ENCODE measurements at regions not wholly inside any gene's neighbourhood (a gene's known extent, or its start where the extent isn't known, plus 50 kb on each side); places are given as distances from the start of the nearest gene placed in this dataset.
A peak's percentile ranks its signal among the peaks of the same experiment; 100 is the strongest.
"Not testable (repeated sequence)": the region's sequence is repeated elsewhere in the genome, so short reads cannot be mapped to it uniquely, and the experiment has no call there.

GRCh38 chr2:117257362-117257761, 557.1 kb upstream of the DDX18 start:
- DNase-seq = no peak

- no peak for DNase-seq
Observed at GRCh38 chr2:117269574-117269973, 544.9 kb upstream of the DDX18 start.

- DNase-seq = no peak
Observed at GRCh38 chr2:117271631-117272030, 542.9 kb upstream of the DDX18 start.

GRCh38 chr2:117273009-117273671, 541.4 kb upstream of the DDX18 start:
- DNase-seq = no peak

- no peak for DNase-seq
Observed at GRCh38 chr2:117293012-117293411, 521.5 kb upstream of the DDX18 start.

GRCh38 chr2:117299451-117299850, 515.0 kb upstream of the DDX18 start:
- DNase-seq = no peak

- DNase-seq = no peak
Observed at GRCh38 chr2:117308861-117309770, 505.4 kb upstream of the DDX18 start.

GRCh38 chr2:117321816-117322215, 492.7 kb upstream of the DDX18 start:
- no peak for DNase-seq

GRCh38 chr2:117323331-117323730, 491.2 kb upstream of the DDX18 start:
- no peak for DNase-seq

- DNase-seq = no peak
Observed at GRCh38 chr2:117330641-117331040, 483.9 kb upstream of the DDX18 start.

- no peak for DNase-seq
Observed at GRCh38 chr2:117335967-117336366, 478.5 kb upstream of the DDX18 start.

GRCh38 chr2:117336496-117336895, 478.0 kb upstream of the DDX18 start:
- no peak for DNase-seq

- DNase-seq = not testable (repeated sequence)
Observed at GRCh38 chr2:117337981-117338380, 476.5 kb upstream of the DDX18 start.

GRCh38 chr2:117339980-117340379, 474.5 kb upstream of the DDX18 start:
- DNase-seq = no peak

GRCh38 chr2:117341690-117342089, 472.8 kb upstream of the DDX18 start:
- no peak for DNase-seq

- DNase-seq = no peak
Observed at GRCh38 chr2:117342415-117342814, 472.1 kb upstream of the DDX18 start.

GRCh38 chr2:117349687-117350086, 464.8 kb upstream of the DDX18 start:
- no peak for DNase-seq

- DNase-seq = no peak
Observed at GRCh38 chr2:117351396-117351795, 463.1 kb upstream of the DDX18 start.

GRCh38 chr2:117359266-117359914, 455.1 kb upstream of the DDX18 start:
- peak; percentile 40 for DNase-seq

GRCh38 chr2:117360586-117360985, 453.9 kb upstream of the DDX18 start:
- DNase-seq = no peak

- DNase-seq = no peak
Observed at GRCh38 chr2:117378653-117379052, 435.8 kb upstream of the DDX18 start.

- no peak for DNase-seq
Observed at GRCh38 chr2:117379928-117380327, 434.6 kb upstream of the DDX18 start.

- not testable (repeated sequence) for DNase-seq
Observed at GRCh38 chr2:117383997-117384396, 430.5 kb upstream of the DDX18 start.

- no peak for DNase-seq
Observed at GRCh38 chr2:117396161-117396560, 418.3 kb upstream of the DDX18 start.
